ENCODE measurements at regions not wholly inside any gene's neighbourhood (a gene's known extent, or its start where the extent isn't known, plus 50 kb on each side); places are given as distances from the start of the nearest gene placed in this dataset.

GRCh38 chr1:11338284-11338924 is 65.4 kb downstream of the UBIAD1 start:
- Histone ChIP-seq H3K4me3 (ENCODE audit: low read length) (no peak overlapping the region), H3K4me1 (ENCODE audit: control insufficient read depth, insufficient read depth, low read length) (peaks cover 14% of the 10 kb centered on the region), H3K9me3 (ENCODE audit: control insufficient read depth, low read length) (no peaks in the 10 kb centered on the region), H3K27me3 (replicated peaks; ENCODE audit: control insufficient read depth, insufficient read depth, low read length) (peaks cover 53% of the 10 kb centered on the region), H3K36me3 (ENCODE audit: control insufficient read depth, insufficient read depth, low read length, severe bottlenecking) (no peaks in the 10 kb centered on the region), H3K9ac (ENCODE audit: low read length) (no peak overlapping the region)
- no peak for DNase-seq (ENCODE audit: low read depth)

GRCh38 chr1:11339346-11340232 is 66.6 kb downstream of the UBIAD1 start:
- H3K27me3 ChIP-seq (replicated peaks; ENCODE audit: control insufficient read depth, insufficient read depth, low read length): peaks cover 61% of the 10 kb centered on the region
- no peaks in the 10 kb centered on the region for H3K36me3 ChIP-seq (ENCODE audit: control insufficient read depth, insufficient read depth, low read length, severe bottlenecking)
- H3K9ac ChIP-seq (ENCODE audit: low read length): no peak overlapping the region
- H3K9me3 ChIP-seq (ENCODE audit: control insufficient read depth, low read length): peaks cover under 1% of the 10 kb centered on the region
- H3K4me3 ChIP-seq (ENCODE audit: low read length): peak overlapping the region; percentile 39
- H3K4me1 ChIP-seq (ENCODE audit: control insufficient read depth, insufficient read depth, low read length): peaks cover 14% of the 10 kb centered on the region
- peak; percentile 28 for DNase-seq (ENCODE audit: low read depth)

GRCh38 chr1:11340233-11340632 is 67.2 kb downstream of the UBIAD1 start:
- DNase-seq (ENCODE audit: low read depth): no peak
- peaks cover 7% of the 10 kb centered on the region for H3K9me3 ChIP-seq (ENCODE audit: control insufficient read depth, low read length)
- peaks cover 14% of the 10 kb centered on the region for H3K4me1 ChIP-seq (ENCODE audit: control insufficient read depth, insufficient read depth, low read length)
- H3K4me3 ChIP-seq (ENCODE audit: low read length): no peak overlapping the region
- no peaks in the 10 kb centered on the region for H3K36me3 ChIP-seq (ENCODE audit: control insufficient read depth, insufficient read depth, low read length, severe bottlenecking)
- H3K27me3 ChIP-seq (replicated peaks; ENCODE audit: control insufficient read depth, insufficient read depth, low read length): peaks cover 66% of the 10 kb centered on the region
- no peak overlapping the region for H3K9ac ChIP-seq (ENCODE audit: low read length)

DNA sequence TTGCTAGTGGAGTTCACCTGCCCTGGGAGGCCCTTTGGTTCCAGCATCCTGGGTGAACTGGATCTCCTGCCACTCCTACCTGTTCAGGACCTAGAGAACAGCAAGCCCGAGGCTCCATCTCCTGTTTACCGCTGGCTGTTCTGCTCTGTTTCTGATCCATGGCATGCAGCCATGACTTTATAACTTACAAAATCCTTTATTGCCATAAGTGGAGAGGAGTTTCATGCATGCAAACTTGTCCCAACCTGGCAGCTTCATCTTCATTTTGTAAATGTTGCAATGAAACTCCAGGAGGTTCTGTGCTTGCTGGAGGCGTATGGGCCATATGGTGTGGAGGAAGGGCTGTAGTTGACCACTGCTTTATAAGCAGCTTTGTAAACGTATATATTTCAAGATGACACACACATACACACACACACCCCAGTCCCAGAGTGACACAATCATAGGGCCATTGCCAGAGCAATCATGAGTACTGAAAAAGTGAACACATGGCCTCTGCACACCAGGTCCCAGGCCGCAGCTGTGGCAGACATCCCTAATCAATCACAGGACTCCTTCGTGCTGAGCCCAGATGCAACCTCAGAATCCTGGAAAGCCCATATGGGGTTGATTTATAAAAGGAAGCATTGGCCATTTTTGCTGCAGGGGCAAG is 69.0 kb downstream of the UBIAD1 start:
- Histone ChIP-seq H3K4me1 (ENCODE audit: control insufficient read depth, insufficient read depth, low read length) (peaks cover 14% of the 10 kb centered on the region), H3K36me3 (ENCODE audit: control insufficient read depth, insufficient read depth, low read length, severe bottlenecking) (no peaks in the 10 kb centered on the region), H3K4me3 (ENCODE audit: low read length) (no peak overlapping the region), H3K9ac (ENCODE audit: low read length) (no peak overlapping the region), H3K9me3 (ENCODE audit: control insufficient read depth, low read length) (peaks cover 19% of the 10 kb centered on the region), H3K27me3 (replicated peaks; ENCODE audit: control insufficient read depth, insufficient read depth, low read length) (peaks cover 70% of the 10 kb centered on the region)
- peak; percentile 11 for DNase-seq (ENCODE audit: low read depth)

DNA sequence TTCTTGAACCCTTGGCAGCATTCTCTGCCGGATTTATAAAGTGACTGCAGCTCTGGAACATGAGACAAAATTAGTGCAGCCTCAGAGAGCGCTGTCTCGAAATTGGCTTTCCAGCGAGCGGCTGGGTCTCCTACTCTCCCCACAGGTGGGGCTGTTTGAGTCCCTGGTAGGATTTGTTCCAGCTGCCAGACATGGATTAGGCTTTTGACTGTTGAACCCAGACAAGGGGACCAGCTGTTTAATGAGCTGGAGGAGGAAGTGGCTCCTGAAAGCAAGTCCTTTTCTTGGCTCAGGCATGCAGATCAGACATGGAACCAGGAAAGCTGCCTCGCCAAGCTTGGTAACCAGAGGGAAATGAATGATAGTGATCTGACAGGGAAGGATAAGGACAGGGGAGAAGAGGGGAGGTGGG is 69.6 kb downstream of the UBIAD1 start:
- Histone ChIP-seq H3K9ac (ENCODE audit: low read length) (no peak overlapping the region), H3K4me1 (ENCODE audit: control insufficient read depth, insufficient read depth, low read length) (peaks cover 14% of the 10 kb centered on the region), H3K36me3 (ENCODE audit: control insufficient read depth, insufficient read depth, low read length, severe bottlenecking) (no peaks in the 10 kb centered on the region), H3K27me3 (replicated peaks; ENCODE audit: control insufficient read depth, insufficient read depth, low read length) (peaks cover 70% of the 10 kb centered on the region), H3K4me3 (ENCODE audit: low read length) (no peak overlapping the region), H3K9me3 (ENCODE audit: control insufficient read depth, low read length) (peaks cover 23% of the 10 kb centered on the region)
- DNase-seq (ENCODE audit: low read depth): no peak

- no peaks in the 10 kb centered on the region for H3K36me3 ChIP-seq (ENCODE audit: control insufficient read depth, insufficient read depth, low read length, severe bottlenecking)
- DNase-seq (ENCODE audit: low read depth): no peak
- peaks cover 10% of the 10 kb centered on the region for H3K4me1 ChIP-seq (ENCODE audit: control insufficient read depth, insufficient read depth, low read length)
- no peak overlapping the region for H3K9ac ChIP-seq (ENCODE audit: low read length)
- peaks cover 70% of the 10 kb centered on the region for H3K27me3 ChIP-seq (replicated peaks; ENCODE audit: control insufficient read depth, insufficient read depth, low read length)
- H3K9me3 ChIP-seq (ENCODE audit: control insufficient read depth, low read length): peaks cover 57% of the 10 kb centered on the region
- H3K4me3 ChIP-seq (ENCODE audit: low read length): no peak overlapping the region
Measured at GRCh38 chr1:11345971-11346715, 73.1 kb downstream of the UBIAD1 start.

DNA sequence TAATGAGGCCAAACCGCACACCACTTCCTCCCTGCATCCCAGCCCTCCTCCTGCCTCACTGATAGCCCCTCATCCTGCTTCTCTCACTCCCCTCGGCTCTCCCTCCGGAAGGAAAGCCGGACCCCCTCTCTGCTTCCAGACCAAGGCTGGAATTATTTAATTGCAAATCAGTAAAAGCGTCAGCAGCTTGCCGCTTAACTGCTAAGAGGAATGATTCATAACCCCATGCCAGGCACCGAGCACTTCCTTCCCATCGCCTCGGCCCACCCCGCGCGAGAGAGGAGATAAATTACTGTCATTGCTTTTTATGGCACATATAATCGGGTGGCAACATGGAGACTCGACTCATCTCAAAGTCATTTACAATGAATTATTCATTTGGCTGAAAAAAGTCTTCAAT is 77.3 kb downstream of the UBIAD1 start:
- H3K4me1 ChIP-seq (ENCODE audit: control insufficient read depth, insufficient read depth, low read length): no peaks in the 10 kb centered on the region
- peaks cover 46% of the 10 kb centered on the region for H3K27me3 ChIP-seq (replicated peaks; ENCODE audit: control insufficient read depth, insufficient read depth, low read length)
- H3K4me3 ChIP-seq (ENCODE audit: low read length): no peak overlapping the region
- DNase-seq (ENCODE audit: low read depth): no peak
- H3K36me3 ChIP-seq (ENCODE audit: control insufficient read depth, insufficient read depth, low read length, severe bottlenecking): no peaks in the 10 kb centered on the region
- peaks cover 81% of the 10 kb centered on the region for H3K9me3 ChIP-seq (ENCODE audit: control insufficient read depth, low read length)
- no peak overlapping the region for H3K9ac ChIP-seq (ENCODE audit: low read length)

DNA sequence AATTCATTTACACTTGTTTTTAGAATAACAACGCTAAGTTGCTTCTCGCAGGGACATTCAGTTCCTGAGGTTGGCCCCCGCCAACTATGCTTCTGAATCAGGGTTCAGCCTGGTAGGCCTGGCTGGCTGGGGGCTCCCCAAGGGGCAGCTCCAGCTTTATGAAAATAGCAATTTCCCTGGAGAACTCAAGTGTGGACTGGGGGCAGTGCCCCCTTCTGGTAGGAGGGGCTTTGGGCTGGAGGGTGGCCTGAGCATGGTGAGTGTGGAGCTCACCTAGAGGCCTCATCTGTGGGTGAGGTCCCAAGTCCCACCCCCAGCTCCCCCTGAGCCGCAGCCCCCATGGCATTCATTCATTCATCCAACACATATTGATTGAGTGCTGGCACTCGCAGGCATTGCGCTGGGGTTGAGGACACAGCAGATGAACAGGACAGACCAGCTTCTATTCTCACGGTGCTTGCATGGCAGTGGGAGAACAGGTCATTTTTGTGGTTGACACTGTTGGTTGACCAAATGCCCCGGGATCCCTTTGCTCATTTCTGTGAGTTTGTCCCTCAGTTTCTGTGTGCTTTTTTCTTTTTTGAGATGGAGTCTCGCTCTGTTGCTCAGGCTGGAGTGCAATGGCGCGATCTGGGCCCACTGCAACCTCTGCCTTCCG is 79.2 kb downstream of the UBIAD1 start:
- H3K9me3 ChIP-seq (ENCODE audit: control insufficient read depth, low read length): peaks cover 67% of the 10 kb centered on the region
- H3K27me3 ChIP-seq (replicated peaks; ENCODE audit: control insufficient read depth, insufficient read depth, low read length): peaks cover 31% of the 10 kb centered on the region
- H3K4me1 ChIP-seq (ENCODE audit: control insufficient read depth, insufficient read depth, low read length): no peaks in the 10 kb centered on the region
- H3K4me3 ChIP-seq (ENCODE audit: low read length): no peak overlapping the region
- no peaks in the 10 kb centered on the region for H3K36me3 ChIP-seq (ENCODE audit: control insufficient read depth, insufficient read depth, low read length, severe bottlenecking)
- no peak overlapping the region for H3K9ac ChIP-seq (ENCODE audit: low read length)
- no peak for DNase-seq (ENCODE audit: low read depth)

DNA sequence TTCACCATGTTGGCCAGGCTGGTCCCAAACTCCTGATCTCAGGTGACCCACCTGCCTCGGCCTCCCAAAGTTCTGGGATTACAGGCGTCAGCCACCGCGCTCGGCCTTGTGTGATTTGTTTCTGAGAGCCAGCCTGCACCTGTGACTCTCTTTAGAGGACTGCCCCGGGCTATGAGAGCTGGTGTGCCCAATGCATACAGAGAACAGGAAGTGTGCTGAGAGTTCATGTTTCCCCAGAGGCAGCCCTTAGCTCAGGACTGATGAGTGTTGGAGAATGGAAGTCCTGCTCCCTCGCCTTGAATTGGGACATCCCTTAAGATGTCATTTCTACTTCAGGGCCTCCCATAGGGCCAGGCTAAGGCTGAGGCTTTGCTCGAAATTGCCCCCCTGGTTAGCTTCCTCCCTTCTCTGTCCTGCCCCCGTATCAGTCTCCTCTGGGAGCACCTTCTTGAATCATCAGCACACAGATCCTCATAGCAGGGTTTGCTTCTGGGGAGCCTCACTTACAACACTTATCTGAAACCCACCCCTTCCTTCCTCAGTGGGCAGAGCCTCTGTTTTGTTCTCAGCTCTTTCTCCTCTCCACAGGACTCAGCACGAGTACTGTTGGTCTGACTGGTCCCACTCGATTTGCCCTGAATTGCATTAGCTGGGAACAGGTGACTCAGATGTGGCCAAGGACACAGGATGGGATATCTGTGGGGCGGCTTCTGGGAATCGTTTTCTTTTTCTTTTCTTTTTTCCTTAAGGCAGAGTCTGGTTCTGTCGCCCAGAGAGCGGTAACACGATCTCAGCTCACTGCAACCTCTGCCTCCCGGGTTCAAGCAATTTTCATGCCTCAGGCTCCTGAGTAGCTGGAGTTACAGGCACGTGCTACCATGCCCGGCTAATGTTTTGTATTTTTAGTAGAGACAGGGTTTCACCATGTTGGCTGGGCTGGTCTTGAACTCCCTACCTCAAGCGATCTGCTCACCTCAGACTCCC is 80.1 kb downstream of the UBIAD1 start:
- no peaks in the 10 kb centered on the region for H3K4me1 ChIP-seq (ENCODE audit: control insufficient read depth, insufficient read depth, low read length)
- peaks cover 60% of the 10 kb centered on the region for H3K9me3 ChIP-seq (ENCODE audit: control insufficient read depth, low read length)
- H3K36me3 ChIP-seq (ENCODE audit: control insufficient read depth, insufficient read depth, low read length, severe bottlenecking): no peaks in the 10 kb centered on the region
- H3K27me3 ChIP-seq (replicated peaks; ENCODE audit: control insufficient read depth, insufficient read depth, low read length): peaks cover 35% of the 10 kb centered on the region
- no peak for DNase-seq (ENCODE audit: low read depth)
- no peak overlapping the region for H3K4me3 ChIP-seq (ENCODE audit: low read length)
- no peak overlapping the region for H3K9ac ChIP-seq (ENCODE audit: low read length)

All from adipocyte (in vitro differentiated cells).